HL-60 (cell line): ENCODE measurements at regions not wholly inside any gene's neighbourhood (a gene's known extent, or its start where the extent isn't known, plus 50 kb on each side); places are given as distances from the start of the nearest gene placed in this dataset.

Experiments
- GABPA ChIP-seq: IDR thresholded peaks from 2 replicates; pipeline ENCODE4 v1.6.1; 2012; ENCODE audit warnings: low read depth
- POLR2AphosphoS5 ChIP-seq: IDR thresholded peaks from 2 replicates; pipeline ENCODE4 v1.6.1; 2012; ENCODE audit warnings: low read depth
- SPI1 ChIP-seq: IDR thresholded peaks from 2 replicates; pipeline ENCODE4 v1.6.1; 2012; ENCODE audit warnings: low read depth, mild to moderate bottlenecking, borderline replicate concordance
- TF ChIP-seq, protein P1 (sequence below): IDR thresholded peaks from 2 replicates; pipeline ENCODE4 v1.6.1; 2012; ENCODE audit warnings: low read depth; ENCODE audit not compliant: insufficient replicate concordance
- TF ChIP-seq, protein P2 (sequence below): IDR thresholded peaks from one replicate; pipeline ENCODE4 v1.5.1; 2011; ENCODE audit warnings: low read length, control low read depth, inconsistent platforms; ENCODE audit not compliant: insufficient read depth

DNA sequence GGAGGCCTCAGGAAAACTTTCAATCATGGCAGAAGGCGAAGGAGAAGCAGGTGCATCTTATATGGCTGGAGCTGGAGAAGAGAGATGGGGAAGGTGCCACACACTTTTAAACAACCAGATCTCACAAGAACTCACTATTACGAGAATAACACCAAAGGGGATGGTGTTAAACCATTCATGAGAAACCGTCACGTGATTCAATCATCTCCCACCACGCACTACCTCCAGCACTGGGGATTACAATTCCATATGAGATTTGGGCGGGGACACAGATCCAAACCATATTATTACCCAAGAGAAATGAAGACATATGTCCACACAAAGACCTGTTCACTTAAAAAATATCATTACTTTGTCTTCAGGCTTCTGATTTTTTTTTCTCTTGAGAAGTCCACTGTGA lies 518.5 kb downstream of the DCDC2C start:
- TF ChIP-seq, protein P1, sequence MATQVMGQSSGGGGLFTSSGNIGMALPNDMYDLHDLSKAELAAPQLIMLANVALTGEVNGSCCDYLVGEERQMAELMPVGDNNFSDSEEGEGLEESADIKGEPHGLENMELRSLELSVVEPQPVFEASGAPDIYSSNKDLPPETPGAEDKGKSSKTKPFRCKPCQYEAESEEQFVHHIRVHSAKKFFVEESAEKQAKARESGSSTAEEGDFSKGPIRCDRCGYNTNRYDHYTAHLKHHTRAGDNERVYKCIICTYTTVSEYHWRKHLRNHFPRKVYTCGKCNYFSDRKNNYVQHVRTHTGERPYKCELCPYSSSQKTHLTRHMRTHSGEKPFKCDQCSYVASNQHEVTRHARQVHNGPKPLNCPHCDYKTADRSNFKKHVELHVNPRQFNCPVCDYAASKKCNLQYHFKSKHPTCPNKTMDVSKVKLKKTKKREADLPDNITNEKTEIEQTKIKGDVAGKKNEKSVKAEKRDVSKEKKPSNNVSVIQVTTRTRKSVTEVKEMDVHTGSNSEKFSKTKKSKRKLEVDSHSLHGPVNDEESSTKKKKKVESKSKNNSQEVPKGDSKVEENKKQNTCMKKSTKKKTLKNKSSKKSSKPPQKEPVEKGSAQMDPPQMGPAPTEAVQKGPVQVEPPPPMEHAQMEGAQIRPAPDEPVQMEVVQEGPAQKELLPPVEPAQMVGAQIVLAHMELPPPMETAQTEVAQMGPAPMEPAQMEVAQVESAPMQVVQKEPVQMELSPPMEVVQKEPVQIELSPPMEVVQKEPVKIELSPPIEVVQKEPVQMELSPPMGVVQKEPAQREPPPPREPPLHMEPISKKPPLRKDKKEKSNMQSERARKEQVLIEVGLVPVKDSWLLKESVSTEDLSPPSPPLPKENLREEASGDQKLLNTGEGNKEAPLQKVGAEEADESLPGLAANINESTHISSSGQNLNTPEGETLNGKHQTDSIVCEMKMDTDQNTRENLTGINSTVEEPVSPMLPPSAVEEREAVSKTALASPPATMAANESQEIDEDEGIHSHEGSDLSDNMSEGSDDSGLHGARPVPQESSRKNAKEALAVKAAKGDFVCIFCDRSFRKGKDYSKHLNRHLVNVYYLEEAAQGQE, result no peak
- TF ChIP-seq POLR2AphosphoS5, result no peak
- TF ChIP-seq, protein P2, sequence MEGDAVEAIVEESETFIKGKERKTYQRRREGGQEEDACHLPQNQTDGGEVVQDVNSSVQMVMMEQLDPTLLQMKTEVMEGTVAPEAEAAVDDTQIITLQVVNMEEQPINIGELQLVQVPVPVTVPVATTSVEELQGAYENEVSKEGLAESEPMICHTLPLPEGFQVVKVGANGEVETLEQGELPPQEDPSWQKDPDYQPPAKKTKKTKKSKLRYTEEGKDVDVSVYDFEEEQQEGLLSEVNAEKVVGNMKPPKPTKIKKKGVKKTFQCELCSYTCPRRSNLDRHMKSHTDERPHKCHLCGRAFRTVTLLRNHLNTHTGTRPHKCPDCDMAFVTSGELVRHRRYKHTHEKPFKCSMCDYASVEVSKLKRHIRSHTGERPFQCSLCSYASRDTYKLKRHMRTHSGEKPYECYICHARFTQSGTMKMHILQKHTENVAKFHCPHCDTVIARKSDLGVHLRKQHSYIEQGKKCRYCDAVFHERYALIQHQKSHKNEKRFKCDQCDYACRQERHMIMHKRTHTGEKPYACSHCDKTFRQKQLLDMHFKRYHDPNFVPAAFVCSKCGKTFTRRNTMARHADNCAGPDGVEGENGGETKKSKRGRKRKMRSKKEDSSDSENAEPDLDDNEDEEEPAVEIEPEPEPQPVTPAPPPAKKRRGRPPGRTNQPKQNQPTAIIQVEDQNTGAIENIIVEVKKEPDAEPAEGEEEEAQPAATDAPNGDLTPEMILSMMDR, result no peak
- TF ChIP-seq GABPA, result no peak
- no peak for TF ChIP-seq SPI1
